NOMO-1 (cell line): ENCODE measurements at regions not wholly inside any gene's neighbourhood (a gene's known extent, or its start where the extent isn't known, plus 50 kb on each side); places are given as distances from the start of the nearest gene placed in this dataset.
"Not testable (repeated sequence)": the region's sequence is repeated elsewhere in the genome, so short reads cannot be mapped to it uniquely, and the experiment has no call there.

ENCODE experiments used
- DNase-seq, 2 experiments: peaks; one replicate each; lab custom pipeline; 2025; ENCODE audit not compliant: unreplicated experiment in 2 of 2; lab: John Stamatoyannopoulos, UW

GRCh38 chr15:62316413-62317060, 151.5 kb upstream of the C2CD4B start:
- no peak for DNase-seq

- no peak for DNase-seq
These were observed 155.2 kb upstream of the C2CD4B start for GRCh38 chr15:62320259-62320658.

GRCh38 chr15:62323353-62323890, 158.3 kb upstream of the C2CD4B start:
- DNase-seq: no peak

GRCh38 chr15:62324382-62324781, 159.3 kb upstream of the C2CD4B start:
- DNase-seq: no peak

- no peak for DNase-seq
These were observed 160.5 kb upstream of the C2CD4B start for GRCh38 chr15:62325597-62325996.

DNA sequence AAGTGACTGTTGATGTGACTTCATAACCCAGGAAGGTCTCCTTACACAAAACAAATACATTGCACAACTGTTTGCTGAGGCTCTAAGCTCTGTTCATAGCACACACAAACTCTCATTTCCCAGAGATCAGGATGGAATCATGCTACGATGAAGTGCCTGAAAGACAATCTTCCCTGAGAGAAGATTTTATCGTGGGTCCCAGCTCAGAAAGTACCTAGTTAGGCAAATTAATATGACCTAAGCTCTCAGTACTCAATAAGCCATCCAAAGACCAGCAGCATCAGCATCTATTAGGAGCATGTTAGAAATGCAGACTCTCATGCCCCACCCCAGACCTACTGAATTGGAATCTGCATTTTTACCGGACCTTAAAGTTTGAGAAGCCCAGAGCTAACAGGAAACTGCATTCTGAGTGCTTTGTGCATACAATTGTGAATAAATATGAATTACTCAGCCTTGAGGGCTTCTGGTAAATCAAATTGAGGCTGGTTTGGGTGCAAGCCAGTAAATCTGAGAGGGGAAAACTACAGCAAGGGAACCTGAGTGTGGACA, 161.5 kb upstream of the C2CD4B start:
- DNase-seq: no peak

GRCh38 chr15:62327406-62327805, 162.3 kb upstream of the C2CD4B start:
- no peak for DNase-seq

DNA sequence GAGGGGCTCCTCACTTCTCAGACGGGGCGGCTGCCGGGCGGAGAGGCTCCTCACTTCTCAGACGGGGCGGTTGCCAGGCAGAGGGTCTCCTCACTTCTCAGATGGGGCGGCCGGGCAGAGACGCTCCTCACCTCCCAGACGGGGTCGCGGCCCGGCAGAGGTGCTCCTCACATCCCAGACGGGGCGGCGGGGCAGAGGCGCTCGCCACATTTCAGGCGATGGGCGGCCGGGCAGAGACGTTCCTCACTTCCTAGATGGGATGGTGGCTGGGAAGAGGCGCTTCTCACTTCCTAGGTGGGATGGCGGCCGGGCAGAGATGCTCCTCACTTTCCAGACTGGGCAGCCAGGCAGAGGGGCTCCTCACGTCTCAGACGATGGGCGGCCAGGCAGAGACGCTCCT, 167.4 kb upstream of the C2CD4B start:
- not testable (repeated sequence) for DNase-seq

DNA sequence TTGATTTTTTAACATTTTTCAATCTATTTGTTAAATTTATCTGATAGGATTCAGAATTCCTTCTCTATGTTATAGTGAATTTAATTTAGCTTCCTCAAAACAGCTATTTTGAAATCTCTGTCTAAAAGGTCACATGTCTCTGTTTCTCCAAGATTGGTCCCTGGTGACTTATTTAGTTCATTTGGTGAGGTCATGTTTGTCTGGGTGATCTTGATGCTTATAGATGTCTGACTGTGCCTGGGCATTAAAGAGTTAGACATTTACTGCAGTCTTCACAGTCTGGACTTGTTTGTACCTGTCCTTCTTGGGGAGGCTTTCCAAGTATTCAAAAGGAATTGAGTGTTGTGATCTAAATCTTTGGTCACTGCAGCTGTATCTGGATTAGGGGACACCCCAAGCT, 169.5 kb upstream of the C2CD4B start:
- no peak for DNase-seq

DNA sequence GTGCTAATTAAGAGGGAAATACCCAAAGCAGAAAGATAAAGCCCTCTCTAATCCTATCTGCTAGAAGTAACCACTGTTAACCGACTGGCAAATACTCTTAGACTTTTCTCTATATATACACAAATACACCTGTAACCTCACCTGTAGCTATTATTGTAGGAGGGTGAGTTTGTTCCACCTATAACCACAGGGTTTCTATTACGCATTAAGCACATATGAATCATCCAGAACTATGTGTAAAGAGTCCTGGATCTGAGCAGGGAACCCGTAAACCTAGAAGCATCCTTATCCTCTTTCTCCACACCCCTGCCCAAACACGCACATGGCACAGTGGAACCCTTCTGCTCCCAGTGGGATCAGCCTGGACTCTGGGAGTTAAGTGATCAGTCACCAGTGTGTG, 172.8 kb upstream of the C2CD4B start:
- DNase-seq: no peak

DNA sequence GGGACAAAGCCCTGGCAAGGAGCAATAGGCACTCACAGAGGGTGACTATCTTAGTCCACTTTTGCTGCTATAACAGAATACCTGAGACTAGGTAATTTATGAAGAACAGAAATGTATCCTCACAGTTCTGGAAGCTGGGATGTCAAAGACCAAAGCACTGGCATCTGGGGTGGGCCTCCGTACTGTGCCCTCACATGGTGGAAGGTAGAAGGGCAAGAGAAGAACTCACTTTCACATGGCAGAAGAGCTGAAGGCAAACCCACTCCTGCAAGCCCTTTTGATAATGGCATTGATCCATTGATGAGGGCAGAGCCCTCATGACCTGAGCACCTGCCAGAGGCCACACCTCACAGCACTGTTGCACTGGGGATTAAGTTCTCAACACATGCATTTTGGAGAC, 173.4 kb upstream of the C2CD4B start:
- no peak for DNase-seq

- DNase-seq: no peak
These were observed 177.9 kb upstream of the C2CD4B start for GRCh38 chr15:62342959-62343358.

DNA sequence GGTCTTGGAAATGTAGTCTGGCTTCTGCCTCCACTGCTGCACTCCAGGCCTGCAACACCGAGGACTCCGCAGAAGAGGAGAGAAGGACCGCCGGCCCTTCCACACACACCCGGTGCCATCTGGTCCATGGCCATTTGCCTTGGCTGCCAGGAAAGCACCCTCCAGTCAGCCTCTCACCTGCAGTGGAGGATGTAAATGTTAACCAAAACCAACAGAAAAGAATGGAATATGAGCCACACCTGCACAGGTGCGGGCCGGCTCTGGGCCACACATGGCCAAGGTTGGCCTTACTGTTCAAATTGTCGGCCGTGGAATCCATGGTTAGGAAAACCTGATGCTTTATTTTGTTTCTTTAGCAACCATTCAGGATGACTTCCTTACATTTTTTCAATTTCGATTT, 178.3 kb upstream of the C2CD4B start:
- DNase-seq: no peak

GRCh38 chr15:62344806-62345539, 179.9 kb upstream of the C2CD4B start:
- DNase-seq: no peak

GRCh38 chr15:62346168-62346567, 181.1 kb upstream of the C2CD4B start:
- DNase-seq: no peak

- peak in 1 of 2 experiments; percentile 33 for DNase-seq
These were observed 183.0 kb upstream of the C2CD4B start for GRCh38 chr15:62348118-62348517.

DNA sequence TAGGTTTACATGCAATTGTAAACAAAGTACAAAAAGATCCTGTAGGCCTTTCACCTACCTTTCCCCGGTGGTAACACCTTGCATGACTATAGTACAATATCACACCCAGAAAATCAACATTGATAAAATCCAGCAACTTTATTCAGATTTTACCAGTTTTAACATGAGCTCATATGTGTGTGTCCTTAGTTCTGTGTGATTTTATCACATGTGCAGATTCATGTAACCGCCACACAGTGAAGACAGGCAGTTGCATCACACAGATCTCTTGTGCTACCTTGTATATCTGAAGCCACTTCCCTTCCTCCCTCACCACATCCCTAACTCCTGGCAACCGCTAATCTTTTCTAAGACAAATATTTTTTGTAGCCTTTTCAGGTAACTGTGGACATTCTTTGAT, 183.5 kb upstream of the C2CD4B start:
- peak; percentile 50 to 59 for DNase-seq

- no peak for DNase-seq
These were observed 187.7 kb upstream of the C2CD4B start for GRCh38 chr15:62352817-62353216.

- DNase-seq: no peak
These were observed 192.3 kb upstream of the C2CD4B start for GRCh38 chr15:62357431-62357830.

GRCh38 chr15:62359416-62359815, 194.3 kb upstream of the C2CD4B start:
- no peak for DNase-seq

GRCh38 chr15:62360332-62361097, 195.4 kb upstream of the C2CD4B start:
- DNase-seq: no peak
